Mucosa of gallbladder (tissue), 1 donor: ENCODE measurements at regions not wholly inside any gene's neighbourhood (a gene's known extent, or its start where the extent isn't known, plus 50 kb on each side); places are given as distances from the start of the nearest gene placed in this dataset.

ENCODE experiments used
- DNase-seq: peaks from one replicate; pipeline ENCODE4 v3.0.0-alpha.2; 2020; ENCODE audit warnings: low spot score
- donor health status: DM: no; HTN: no; CAD: no.

DNA sequence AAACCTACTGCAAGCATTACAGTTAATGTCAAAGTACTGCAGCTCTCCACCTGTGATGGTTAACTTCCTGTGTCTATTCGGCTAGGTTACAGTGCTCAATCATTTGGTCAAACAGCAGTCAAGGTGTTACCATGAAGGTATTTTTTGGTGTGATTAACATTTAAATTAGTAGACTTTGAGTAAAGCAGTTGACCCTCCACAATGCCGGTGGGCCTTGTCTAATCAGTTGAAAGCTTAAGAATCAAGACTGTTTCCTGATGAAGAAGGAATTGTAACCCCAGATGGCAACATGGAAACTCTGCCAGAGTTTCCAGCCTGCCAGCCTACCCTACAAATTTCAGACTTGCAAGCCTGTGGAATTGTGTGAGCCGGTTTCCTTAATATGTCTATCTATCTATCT, 683.9 kb downstream of the BRD1 start:
- DNase-seq, result no peak

DNA sequence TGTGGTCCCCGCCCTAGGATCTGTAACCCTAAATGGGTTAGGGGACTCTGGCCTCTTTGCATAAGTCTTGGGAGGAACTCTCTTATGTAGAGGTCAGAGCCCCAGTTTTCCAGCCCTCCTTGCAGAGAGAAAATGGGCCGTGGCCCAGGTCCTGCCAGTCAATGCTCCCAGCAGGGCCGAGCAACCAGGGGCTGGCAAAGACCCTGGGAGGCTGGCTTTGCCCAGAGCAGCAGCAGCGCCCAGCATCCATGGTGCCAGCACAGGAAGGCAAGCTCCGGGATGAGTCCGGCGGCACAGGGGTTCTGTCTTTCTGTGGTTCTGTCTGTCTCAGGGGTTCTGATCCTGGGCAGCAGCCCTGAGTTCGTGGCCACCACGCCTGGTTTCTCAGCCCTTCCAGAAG, 684.8 kb downstream of the BRD1 start:
- DNase-seq, result no peak

DNA sequence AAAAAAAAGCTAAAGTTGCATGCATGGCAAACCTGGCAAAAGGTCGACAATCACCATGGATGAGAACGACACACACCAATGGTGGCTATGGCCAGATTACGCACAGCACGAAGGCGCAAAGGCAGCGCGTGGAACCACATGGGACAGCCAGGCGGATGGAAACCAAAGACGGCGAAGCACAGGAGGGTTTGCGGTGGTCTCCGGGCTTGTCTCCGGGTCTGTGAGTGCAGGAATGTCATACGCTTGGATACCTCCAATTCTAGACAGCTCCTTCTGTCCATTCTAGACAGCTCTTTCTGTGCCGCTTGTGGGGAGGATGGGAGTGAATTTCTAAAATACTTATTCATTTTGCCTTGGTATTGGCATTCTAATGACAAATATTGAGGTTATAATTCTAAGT, 685.4 kb downstream of the BRD1 start:
- DNase-seq, result no peak

DNA sequence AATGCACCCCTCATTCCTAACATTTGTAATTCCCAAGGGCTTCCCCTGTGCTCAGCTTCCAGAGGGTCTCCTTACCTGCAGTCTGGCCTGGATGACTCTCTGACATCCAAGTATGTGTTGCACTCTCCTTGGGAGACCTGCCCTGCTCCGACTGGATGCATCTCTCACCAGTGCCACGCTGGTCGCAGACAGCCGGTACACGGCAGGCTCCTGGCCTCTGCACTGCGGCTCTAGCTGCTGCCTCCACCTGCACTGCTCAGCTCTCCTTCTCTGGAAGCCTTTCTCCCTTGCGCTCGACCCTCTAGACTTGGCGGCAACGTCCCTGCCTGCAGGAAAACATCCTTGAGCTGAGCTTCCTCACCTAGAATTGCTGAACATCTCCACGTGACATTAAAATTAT, 685.9 kb downstream of the BRD1 start:
- no peak for DNase-seq

DNA sequence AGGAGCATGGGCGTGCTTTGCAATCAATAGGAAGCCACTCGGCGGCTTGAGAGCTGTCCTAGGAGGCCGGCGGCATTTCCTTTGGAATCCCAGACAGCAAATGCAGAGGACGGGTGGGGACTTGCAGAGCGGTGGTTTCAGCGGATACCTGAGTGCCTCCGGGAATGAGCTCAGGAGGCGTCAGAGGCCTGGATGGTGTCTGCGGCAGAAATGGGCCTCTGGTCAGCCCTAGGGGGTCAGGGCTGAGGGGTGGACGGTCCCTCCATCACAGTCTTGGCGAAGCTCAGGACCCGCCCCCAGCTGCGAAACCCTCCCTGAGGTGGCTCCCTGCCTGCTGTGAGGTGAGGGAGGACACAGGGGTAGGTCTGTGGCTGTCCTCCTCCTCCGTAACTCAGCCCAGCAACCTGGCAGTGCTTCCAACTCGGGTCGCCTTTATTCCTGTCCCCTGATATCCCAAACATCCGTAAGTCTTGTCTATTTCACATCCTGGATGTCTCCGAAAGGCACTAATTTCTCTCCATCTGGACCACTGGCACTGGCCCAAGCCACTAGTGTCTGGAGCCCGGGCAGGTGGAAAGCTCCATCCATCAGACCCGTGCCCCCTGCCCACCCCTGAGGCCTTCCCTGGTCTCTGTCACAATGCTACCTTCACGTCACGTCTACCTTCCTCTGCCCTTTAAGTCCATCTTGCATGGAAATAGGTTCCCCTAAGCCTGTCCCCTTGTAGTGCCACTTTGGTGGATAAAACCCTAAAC, 686.6 kb downstream of the BRD1 start:
- no peak for DNase-seq

DNA sequence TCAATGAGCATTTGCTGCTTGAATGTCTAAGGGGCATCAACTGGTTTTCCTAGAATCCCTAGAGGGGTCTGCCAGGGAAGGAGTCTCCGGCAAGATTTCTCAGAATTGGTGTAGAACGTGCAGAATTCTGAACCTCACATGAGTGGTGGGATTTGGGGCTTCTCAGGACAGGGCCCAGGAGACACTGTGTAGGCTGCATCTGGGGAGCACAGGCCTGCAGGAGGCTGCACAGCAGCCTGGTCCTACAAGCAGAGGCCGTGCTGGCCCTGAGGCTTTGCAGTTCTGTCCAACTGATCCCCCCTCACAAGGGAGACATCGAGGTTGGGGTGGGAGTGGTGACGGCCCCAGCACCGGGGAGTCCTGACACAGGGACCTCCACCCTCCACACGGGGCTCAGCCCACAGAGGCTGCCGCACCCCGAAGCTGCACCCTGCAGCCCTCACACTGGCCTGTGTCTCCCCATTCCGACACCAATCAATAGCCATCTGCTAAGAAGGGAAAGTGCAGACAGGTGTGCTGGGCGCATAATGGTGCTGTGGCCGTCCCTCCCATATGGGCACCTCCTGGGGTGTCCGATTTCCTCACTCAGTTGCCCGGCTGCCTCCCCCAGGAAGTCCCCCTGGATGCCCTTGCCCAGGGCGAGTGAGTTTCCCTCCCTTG, 688.1 kb downstream of the BRD1 start:
- DNase-seq, result no peak

DNA sequence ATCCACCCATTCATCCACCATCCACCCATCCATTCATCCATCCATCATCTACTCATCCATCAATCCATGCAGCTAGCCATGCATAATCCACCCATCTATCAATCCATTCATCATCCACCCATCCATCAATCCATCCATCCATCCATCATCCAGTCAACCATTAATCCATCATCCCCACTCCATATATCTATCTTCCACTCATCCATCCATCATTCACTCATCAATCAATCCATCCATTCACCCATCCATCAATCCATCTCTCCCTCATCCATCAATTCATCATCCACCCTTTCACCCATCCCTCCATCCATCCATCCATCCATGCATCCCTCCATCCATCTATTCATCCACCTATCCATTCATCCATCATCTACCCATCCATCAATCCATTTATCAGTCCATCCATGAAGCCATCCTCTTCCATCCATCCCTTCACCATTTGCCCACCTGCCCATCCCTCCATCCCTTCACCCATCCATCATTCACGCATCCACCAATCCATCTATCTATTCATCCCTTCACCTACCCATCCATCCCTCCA, 689.4 kb downstream of the BRD1 start:
- DNase-seq, result no peak

DNA sequence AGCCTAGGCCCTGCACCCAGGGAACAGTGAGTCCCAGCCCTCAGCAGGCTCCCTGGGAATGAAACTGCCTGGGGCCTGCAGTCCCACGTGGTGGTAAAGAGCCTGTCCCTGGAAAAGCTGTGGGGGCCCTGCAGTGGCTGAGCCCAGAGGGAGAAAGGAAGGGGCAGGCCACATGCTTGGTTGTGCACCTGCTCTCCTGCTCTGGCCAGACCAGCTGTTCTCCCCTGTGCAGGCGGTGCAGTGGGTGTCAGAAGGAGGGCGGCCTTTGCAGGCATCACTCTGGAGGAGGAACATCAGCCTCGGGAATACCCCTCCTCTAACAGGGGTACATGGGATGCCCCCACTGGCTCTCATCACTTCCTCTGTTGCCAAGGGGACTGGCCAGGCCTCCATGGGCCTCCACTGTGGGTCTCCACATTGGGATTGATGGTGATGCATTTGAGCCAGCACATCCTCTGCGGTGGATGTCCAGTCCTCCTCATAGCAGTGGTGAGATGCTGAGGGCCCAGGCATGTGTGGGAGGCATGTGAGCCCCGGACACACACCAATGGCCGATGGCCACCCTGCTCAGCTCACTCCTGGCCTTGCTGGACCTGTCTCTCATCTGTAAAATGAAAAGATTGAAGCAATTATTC, 690.4 kb downstream of the BRD1 start:
- DNase-seq, result no peak

DNA sequence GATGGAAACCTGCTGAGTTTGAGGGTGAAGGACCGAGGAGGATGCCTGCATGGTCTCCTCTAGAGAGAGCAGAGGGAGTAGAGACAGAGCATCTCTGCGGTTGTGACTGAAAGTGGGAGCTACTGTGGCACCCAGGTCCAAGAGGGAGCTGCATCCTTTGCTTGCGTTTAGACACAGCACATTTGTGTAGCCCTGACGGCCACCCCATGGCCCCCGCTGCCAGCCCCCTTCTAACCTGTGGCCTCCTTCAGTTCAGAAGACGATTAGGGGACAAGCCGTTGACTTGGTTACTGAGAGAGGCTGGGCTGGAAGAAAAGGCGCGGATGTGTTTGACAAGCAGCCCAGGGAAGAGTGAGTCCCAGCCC, 690.9 kb downstream of the BRD1 start:
- no peak for DNase-seq

DNA sequence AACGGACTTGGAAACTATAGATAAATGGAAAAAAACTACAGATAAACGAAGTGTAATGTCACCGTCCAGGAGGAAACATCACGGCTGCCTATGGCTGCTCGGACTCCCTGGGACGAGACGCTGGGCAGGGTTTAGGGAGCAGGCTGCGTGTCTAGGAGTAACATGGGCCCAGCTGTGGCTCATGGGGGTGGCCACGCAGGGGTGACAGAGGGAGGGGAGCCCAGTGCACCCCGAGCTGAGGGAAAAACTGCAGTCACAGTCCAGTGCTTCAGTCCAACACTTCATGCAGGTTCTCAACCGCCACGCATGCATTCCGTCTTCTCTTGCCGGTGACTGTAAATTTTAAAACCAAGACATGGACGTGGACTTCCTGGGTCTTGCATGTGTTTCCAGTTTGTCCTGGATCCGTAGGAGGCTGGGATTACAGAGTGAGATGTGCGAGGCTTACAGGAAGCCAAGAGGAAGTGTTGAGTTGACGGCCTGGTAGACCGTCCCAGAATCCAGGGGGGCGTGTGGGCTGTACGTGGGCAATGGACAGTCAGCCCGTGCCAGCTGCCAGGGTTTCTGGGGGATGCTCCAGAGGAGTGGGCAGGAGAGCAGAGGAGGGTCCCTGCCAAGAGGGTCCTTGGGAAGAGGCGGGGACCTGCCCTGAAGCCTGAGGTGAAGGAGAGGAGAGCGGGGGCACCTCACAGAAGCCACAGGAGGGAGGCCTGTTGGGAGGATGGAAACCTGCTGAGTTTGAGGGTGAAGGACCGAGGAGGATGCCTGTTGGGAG, 691.4 kb downstream of the BRD1 start:
- no peak for DNase-seq

DNA sequence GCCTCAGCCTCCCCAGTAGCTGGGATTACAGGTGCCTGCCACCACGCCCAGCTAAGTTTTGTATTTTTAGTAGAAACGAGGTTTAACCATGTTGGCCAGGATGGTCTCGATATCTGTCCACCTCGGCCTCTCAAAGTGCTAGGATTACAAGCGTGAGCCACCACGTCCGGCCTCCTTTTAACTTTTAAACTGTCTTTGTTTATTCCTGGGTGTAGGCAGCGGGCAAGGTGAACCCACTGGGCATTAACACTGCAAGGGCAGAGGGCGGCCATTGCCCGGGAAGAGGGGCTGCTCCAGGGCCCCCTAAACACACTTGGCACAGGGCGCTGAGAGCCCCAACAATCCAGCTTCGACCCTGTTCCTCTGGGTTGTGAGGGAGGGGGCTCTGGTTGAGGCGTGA, 693.6 kb downstream of the BRD1 start:
- DNase-seq, result no peak

DNA sequence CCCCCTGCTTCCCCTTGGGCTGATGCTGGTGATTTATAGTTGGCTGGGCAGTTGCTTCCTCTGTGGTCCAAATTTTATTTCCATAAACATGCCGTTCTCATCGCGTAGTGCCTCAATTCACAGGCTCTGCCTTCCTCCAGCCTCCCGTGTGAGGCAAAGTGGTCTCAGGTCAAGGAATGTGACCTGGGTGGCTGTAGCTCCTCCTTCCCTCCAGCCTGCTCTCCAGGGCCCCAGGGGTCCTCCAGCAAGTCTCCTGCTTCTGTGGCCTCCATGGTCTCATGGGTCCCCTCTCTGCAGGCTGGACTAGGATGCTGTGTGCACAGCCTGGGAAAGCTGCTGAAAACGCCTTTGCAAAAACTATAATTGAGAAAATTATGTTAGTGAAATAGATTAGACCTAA, 694.1 kb downstream of the BRD1 start:
- DNase-seq, result no peak

DNA sequence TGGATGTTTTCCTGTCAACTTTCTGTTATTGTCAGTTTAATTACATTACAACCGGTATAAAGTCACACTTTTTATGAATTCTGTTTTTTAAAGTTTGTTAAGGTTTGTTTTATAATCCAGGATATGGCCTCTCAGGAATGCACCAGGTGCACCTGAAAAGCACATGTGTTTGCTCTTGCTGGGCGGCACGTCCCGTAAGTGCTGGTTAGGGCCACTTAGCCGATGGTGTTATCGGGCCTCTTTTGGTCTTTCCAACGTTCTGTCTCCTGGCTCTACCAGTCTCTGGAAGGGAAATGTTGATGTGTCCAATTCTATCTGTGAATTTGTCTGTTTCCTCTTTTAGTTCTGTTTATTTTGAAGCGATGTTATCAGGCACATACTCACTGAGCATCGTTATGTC, 695.7 kb downstream of the BRD1 start:
- DNase-seq, result no peak

DNA sequence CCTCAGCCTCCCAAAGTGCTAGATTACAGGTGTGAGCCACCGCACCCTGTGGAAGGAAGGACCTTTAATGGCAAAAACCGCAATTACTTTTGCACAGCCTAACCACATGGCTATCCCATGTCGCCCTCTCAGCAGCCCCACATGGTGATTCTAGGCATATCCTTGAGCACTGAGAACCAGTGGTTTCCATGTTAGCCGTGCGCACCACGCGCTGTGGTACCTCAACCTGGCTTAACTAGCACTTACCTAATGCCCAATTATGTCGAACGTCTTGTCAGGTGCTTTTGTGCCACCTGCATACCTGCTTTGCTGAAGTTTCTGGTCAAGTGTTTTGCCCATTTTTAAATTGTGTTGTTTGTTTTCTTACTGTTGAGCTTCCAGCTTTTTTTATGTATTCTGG, 697.9 kb downstream of the BRD1 start:
- DNase-seq, result no peak

DNA sequence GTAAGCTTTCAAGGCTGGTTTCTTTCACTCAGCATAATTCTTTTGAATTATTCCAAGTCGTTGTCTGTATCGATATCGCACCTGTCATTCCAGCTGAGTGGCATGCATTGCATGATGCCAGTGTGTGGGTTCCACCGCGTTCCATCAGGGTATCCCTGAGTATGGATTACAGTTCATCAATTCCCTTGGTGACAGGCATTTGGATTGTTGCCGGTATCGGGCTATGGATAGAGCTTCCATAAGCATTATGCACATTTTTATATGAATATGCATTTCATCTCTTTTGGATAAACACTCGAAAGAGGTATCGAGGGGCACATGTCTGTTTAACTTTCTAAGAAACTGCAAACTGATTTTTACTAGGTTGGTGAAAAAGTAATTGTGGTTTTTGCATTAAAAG, 698.8 kb downstream of the BRD1 start:
- no peak for DNase-seq

DNA sequence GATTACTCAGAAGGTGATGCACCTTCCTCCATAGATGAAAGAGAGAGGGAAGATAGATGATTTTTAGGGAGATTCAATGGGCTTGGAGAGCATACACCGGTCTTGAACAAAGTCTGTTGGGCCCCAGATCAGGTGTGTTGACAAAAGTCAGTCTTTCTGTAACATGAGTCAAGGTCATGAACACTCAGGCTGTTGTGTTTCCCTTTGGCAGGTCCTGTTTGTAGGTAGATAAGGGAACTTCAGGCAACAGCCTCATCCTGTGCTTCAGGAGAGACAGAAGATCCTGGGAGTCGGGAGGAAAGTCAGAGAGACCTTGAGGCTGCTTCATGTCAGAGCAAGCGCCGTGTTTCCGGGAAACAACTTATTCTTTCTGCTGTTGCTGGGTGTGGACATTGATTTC, 703.1 kb downstream of the BRD1 start:
- DNase-seq, result no peak

DNA sequence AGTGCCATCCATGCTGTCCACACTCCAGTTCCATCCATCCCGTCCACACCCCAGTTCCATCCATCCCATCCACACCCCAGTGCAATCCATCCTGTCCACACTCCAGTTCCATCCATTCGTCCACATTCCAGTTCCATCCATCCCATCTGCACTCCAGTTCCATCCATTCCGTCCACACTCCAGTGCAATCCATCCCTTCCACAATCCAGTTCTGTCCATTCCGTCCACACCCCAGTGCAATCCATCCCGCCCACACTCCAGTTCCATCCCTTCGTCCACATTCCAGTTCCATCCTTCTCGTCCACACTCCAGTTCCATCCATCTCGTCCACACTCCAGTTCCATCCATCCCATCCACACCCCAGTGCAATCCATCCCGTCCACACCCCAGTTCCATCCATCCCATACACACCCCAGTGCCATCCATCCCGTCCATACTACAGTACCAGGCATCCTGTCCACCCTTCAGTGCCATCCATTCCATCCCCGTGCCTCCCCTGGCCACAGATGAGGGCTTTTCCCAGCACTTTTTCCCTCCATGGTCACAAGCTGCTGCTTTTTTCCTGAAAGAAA, 704.0 kb downstream of the BRD1 start:
- no peak for DNase-seq

DNA sequence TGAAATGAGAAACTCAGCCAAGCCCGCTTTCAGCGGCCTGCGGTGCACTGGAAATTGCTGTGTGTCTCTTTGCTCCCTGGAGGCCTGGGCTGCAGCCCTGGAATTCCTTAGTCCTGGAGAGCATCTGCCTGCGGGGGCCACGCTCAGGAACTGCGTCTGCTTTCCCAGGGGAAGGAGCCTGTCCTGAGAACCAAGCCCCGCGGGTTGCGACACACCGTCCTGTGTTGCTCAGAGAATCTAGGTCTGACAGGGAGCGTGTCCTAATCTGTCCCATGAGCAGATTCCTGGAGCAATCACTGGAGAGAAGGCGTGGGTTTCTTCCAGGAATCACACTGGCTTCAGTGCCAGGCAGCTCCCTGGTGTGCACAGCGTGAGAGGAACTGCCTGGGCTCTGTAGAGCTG, 708.1 kb downstream of the BRD1 start:
- peak; percentile 17 for DNase-seq

DNA sequence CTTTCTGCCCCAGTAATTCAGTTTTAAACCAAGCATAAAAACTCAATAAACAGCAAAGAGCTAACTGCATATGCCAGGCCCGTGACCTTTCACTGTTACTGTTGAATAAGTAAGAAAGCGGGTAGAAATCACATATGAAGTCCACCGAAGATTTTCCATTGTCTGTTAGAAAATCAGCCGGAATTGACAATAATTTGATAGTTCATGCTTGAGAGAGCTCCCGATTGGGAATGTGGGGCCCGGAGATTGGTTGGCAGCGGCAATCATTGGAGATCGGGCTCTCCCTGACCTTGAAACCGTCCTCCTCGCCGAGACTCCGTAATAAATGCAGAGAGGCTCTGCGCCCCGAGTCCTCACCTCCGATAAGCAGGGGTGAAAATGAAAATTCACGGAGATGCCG, 709.6 kb downstream of the BRD1 start:
- no peak for DNase-seq

DNA sequence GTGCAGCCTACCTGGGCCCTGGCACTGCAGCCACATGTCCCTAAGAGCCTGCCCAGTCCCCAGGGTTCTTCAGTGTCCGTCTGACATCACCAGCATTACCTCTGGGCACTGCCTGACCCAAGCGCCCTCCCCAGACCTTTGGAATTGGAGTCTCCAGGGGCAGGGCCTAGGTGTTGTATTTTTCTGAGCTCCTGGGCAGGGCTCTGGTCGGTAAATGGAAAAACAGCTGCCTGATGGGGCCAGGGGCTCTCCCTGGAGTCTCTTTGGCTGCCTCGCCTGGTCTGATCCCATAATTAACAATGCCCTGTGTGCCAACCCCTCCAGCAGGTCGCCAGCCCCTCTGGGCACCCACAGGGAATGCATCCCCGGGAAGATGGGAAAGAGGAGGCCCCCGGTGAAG, 710.2 kb downstream of the BRD1 start:
- no peak for DNase-seq

DNA sequence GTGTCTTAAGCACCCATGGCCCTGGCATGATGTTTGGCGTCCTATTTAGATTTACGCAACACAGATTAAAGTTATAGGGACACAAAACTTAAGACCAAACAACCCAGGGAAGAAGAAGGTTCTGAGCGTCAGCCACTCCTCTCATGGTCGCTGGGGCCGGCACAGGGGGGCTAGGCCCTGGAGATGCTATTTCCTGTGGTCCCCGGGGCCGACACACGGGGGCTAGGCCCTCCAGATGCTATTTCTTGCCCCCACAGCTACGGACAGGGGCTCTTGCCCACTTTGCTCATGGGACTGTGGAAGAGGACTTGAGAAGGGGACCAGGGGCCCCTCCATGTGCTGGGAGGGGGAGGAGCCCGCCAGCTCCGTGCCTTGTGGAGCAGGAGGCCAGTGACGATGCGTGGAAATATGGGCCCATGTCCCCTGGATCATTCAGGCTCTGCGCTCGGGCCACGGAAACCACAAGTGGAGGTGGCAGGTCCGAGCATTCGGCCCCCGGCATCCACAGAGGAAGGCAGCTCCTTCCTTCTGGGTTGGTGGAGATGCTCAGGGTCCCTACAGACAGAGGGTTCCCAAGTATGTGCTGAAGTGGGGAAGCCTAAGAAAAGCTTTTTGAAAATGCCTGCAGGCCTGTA, 711.1 kb downstream of the BRD1 start:
- no peak for DNase-seq

DNA sequence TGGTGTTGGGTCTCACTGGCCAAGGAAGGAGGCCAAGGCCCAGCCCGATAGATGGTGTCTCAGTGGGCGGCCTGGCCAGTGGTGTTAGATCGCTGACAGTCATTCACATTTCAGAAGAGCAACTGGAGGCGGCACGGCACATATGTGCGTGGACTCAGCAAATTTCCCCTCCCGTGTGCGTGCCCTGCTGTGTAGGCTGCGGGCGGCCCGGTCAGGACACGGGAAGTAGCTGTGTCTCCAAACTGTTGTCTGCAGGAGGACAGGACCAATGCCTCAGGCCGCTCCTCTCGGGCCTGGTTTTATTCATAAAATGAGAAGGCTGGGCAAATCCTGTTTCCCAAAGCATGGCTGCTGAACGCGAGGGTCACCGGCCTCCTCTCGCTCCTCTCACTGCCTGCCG, 711.7 kb downstream of the BRD1 start:
- DNase-seq, result no peak
